RWPE1 (cell line): ENCODE measurements at regions not wholly inside any gene's neighbourhood (a gene's known extent, or its start where the extent isn't known, plus 50 kb on each side); places are given as distances from the start of the nearest gene placed in this dataset.

ENCODE experiments used
- CTCF ChIA-PET: fragments of 350-600 bp; sonication (Branson Sonifier 250); formaldehyde crosslinking; extraction: SDS; loops from one replicate; lab custom pipeline; 2021; lab: Yijun Ruan, JAX
- POLR2A ChIA-PET: fragments of 400-600 bp; formaldehyde crosslinking; extraction: SDS; loops from one replicate; lab custom pipeline; 2020; ENCODE audit warnings: antibody characterized with exemption; ENCODE audit not compliant: low non-redundant PET; lab: Yijun Ruan, JAX
- DNase-seq: peaks from one replicate; pipeline ENCODE4 v3.0.0; 2012; ENCODE audit warnings: low spot score
- H3K27ac ChIP-seq: fragments of 450-650 bp; 2 replicates; pipeline ENCODE4 v1.5.1; 2017
- TF ChIP-seq, protein P1 (sequence below): fragments of 450-650 bp; conservative IDR thresholded peaks from 2 replicates; pipeline ENCODE4 v1.5.1; 2017; ENCODE audit warnings: low read depth, mild to moderate bottlenecking

GRCh38 chr11:92643827-92644226 is 325.6 kb upstream of the MTNR1B start:
- TF ChIP-seq, protein P1, sequence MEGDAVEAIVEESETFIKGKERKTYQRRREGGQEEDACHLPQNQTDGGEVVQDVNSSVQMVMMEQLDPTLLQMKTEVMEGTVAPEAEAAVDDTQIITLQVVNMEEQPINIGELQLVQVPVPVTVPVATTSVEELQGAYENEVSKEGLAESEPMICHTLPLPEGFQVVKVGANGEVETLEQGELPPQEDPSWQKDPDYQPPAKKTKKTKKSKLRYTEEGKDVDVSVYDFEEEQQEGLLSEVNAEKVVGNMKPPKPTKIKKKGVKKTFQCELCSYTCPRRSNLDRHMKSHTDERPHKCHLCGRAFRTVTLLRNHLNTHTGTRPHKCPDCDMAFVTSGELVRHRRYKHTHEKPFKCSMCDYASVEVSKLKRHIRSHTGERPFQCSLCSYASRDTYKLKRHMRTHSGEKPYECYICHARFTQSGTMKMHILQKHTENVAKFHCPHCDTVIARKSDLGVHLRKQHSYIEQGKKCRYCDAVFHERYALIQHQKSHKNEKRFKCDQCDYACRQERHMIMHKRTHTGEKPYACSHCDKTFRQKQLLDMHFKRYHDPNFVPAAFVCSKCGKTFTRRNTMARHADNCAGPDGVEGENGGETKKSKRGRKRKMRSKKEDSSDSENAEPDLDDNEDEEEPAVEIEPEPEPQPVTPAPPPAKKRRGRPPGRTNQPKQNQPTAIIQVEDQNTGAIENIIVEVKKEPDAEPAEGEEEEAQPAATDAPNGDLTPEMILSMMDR: no peak
- no peak overlapping the region for H3K27ac ChIP-seq
- DNase-seq: no peak
- ChIA-PET POLR2A (no interaction called here), CTCF (no interaction called here)

- ChIA-PET CTCF (no interaction called here), POLR2A (no interaction called here)
- TF ChIP-seq, protein P1: no peak
- DNase-seq: no peak
- H3K27ac ChIP-seq: no peak overlapping the region
Measured at GRCh38 chr11:92644595-92645445, 324.6 kb upstream of the MTNR1B start.

- CTCF ChIA-PET: no interaction called here
- DNase-seq: no peak
- no peak overlapping the region for H3K27ac ChIP-seq
- TF ChIP-seq, protein P1: no peak
- POLR2A ChIA-PET: no interaction called here
Measured at GRCh38 chr11:92651159-92651558, 318.3 kb upstream of the MTNR1B start.

DNA sequence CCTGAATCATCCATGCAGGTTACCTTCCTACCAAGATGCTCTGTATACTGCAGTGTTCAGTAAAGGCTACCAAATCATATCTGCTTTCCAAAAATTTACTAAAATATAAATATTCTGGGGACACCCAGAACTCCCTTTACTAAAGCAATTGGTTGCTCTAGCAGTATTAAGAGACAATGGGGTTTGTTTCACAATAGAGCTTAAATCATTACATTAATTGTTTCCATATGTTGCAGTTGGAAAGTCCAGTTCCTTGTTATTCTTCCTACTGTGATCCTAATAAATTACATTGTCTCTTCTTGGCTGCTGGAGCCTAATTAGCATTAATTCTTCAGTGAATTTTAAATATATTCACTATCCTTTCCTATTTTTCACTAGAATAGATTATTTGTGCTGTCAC is 316.0 kb upstream of the MTNR1B start:
- ChIA-PET POLR2A (no interaction called here), CTCF (no interaction called here)
- no peak overlapping the region for H3K27ac ChIP-seq
- DNase-seq: no peak
- TF ChIP-seq, protein P1: no peak

DNA sequence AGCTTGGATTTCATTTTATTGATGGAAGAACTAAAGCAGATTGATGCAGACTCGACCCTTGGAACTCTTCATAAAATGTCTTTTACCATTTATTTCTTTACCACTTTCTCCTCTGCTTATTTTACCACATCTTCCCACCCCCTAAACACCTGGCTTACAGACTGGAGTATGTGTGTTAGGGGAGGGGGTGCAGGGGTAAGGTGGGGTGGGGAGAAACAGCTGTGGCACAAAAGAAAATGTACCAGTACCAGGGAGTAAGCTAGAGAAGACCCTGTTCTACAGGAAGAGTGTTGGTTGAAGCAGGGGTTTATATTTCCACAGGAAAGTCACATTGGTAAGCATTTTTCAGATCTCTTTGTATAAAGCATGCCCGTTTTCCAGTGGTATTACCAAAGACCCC is 312.7 kb upstream of the MTNR1B start:
- no peak for DNase-seq
- POLR2A ChIA-PET: no interaction called here
- TF ChIP-seq, protein P1: no peak
- CTCF ChIA-PET: no interaction called here
- no peak overlapping the region for H3K27ac ChIP-seq

DNA sequence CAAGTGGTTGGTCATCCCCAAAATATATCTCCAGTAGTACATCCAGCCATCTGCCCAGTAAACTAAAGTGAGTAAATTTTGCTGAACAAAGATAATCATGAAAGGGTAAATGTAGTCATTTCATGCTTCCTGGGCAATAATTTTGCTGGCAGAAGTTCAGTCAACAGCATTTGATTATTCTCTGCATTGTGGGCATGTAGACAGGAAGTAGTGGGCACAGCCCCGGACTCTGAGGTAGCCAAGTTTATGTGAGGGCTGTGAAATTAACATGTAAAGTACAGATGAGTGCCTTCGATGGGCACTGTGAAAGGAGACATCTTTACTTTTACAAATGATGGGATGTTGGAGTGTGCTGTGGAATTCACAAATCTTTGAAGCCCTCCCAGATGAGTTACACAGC is 312.2 kb upstream of the MTNR1B start:
- POLR2A ChIA-PET: no interaction called here
- CTCF ChIA-PET: no interaction called here
- no peak overlapping the region for H3K27ac ChIP-seq
- TF ChIP-seq, protein P1: no peak
- DNase-seq: no peak
